ENCODE measurements at regions not wholly inside any gene's neighbourhood (a gene's known extent, or its start where the extent isn't known, plus 50 kb on each side); places are given as distances from the start of the nearest gene placed in this dataset.

- TF ChIP-seq TSHZ2 (CRISPR knock-in tag; IDR thresholded peaks at IDR 0.05): no peak
- no peak for TF ChIP-seq PPARA (CRISPR knock-in tag; IDR thresholded peaks at IDR 0.05; ENCODE audit: borderline replicate concordance)
- TF ChIP-seq CSRNP3 (CRISPR knock-in tag; IDR thresholded peaks at IDR 0.05): no peak
- no peak for TF ChIP-seq CSDC2 (CRISPR knock-in tag; IDR thresholded peaks at IDR 0.05)
- no peak for TF ChIP-seq ZC3H10 (CRISPR knock-in tag; IDR thresholded peaks at IDR 0.05)
- TF ChIP-seq BACH2 (CRISPR knock-in tag; IDR thresholded peaks at IDR 0.05; ENCODE audit: borderline replicate concordance): no peak
- no peak for TF ChIP-seq ZNF565 (CRISPR knock-in tag; conservative IDR thresholded peaks at IDR 0.05; ENCODE audit: low read depth)
- TF ChIP-seq ARNTL (CRISPR knock-in tag; IDR thresholded peaks at IDR 0.05; ENCODE audit: borderline replicate concordance, low read depth): no peak
- TF ChIP-seq PATZ1 (CRISPR knock-in tag; IDR thresholded peaks at IDR 0.05; ENCODE audit: borderline replicate concordance): no peak
- no peak for TF ChIP-seq TCF4 (CRISPR knock-in tag; IDR thresholded peaks at IDR 0.05; ENCODE audit: borderline replicate concordance)
- no peak for TF ChIP-seq SNAI2 (CRISPR knock-in tag; IDR thresholded peaks at IDR 0.05)
- TF ChIP-seq TOX (CRISPR knock-in tag; IDR thresholded peaks at IDR 0.05; ENCODE audit: borderline replicate concordance): no peak
- no peak for TF ChIP-seq ZFP30 (CRISPR knock-in tag; IDR thresholded peaks at IDR 0.05)
- TF ChIP-seq ZNF8 (CRISPR knock-in tag; IDR thresholded peaks at IDR 0.05): no peak
- TF ChIP-seq POU6F1 (CRISPR knock-in tag; IDR thresholded peaks at IDR 0.05; ENCODE audit: borderline replicate concordance, low read depth): no peak
- TF ChIP-seq RARB (CRISPR knock-in tag; IDR thresholded peaks at IDR 0.05): no peak
- no peak for ATAC-seq
Measured at GRCh38 chr2:2400286-2401038, 69.4 kb upstream of the MYT1L start.

GRCh38 chr2:2399396-2399795 lies 68.3 kb upstream of the MYT1L start:
- ATAC-seq: no peak

GRCh38 chr2:2392332-2392731 lies 61.3 kb upstream of the MYT1L start:
- no peak for ATAC-seq
- no peak for TF ChIP-seq TOX (CRISPR knock-in tag; IDR thresholded peaks at IDR 0.05; ENCODE audit: borderline replicate concordance)

More at GRCh38 chr2:2399396-2399795, 68.3 kb upstream of the MYT1L start:
- TF ChIP-seq ZNF565 (CRISPR knock-in tag; conservative IDR thresholded peaks at IDR 0.05; ENCODE audit: low read depth) (no peak), PATZ1 (CRISPR knock-in tag; IDR thresholded peaks at IDR 0.05; ENCODE audit: borderline replicate concordance) (no peak), GLIS3 (CRISPR knock-in tag; IDR thresholded peaks at IDR 0.05) (no peak)

- ATAC-seq: no peak
- TF ChIP-seq ISL1 (CRISPR knock-in tag; IDR thresholded peaks at IDR 0.05) (no peak), BACH2 (CRISPR knock-in tag; IDR thresholded peaks at IDR 0.05; ENCODE audit: borderline replicate concordance) (no peak), GLIS3 (CRISPR knock-in tag; IDR thresholded peaks at IDR 0.05) (no peak), TCF4 (CRISPR knock-in tag; IDR thresholded peaks at IDR 0.05; ENCODE audit: borderline replicate concordance) (no peak), ARNTL (CRISPR knock-in tag; IDR thresholded peaks at IDR 0.05; ENCODE audit: borderline replicate concordance, low read depth) (no peak), OSR1 (CRISPR knock-in tag; IDR thresholded peaks at IDR 0.05) (no peak), ZFP3 (CRISPR knock-in tag; IDR thresholded peaks at IDR 0.05) (no peak), ESRRG (CRISPR knock-in tag; IDR thresholded peaks at IDR 0.05) (no peak), ZNF70 (CRISPR knock-in tag; IDR thresholded peaks at IDR 0.05) (no peak), PPARA (CRISPR knock-in tag; IDR thresholded peaks at IDR 0.05; ENCODE audit: borderline replicate concordance) (no peak), ZNF8 (CRISPR knock-in tag; IDR thresholded peaks at IDR 0.05) (no peak), PATZ1 (CRISPR knock-in tag; IDR thresholded peaks at IDR 0.05; ENCODE audit: borderline replicate concordance) (no peak), TOX (CRISPR knock-in tag; IDR thresholded peaks at IDR 0.05; ENCODE audit: borderline replicate concordance) (no peak), SNAI2 (CRISPR knock-in tag; IDR thresholded peaks at IDR 0.05) (no peak)
Measured at GRCh38 chr2:2389215-2389614, 58.1 kb upstream of the MYT1L start.

Data from SK-N-SH treated with all-trans-retinoic acid at 6 μM for 48 hours (cell line).